SHP77 treated with DMSO at 0.1 percent for 48 hours (cell line): ENCODE measurements at regions not wholly inside any gene's neighbourhood (a gene's known extent, or its start where the extent isn't known, plus 50 kb on each side); places are given as distances from the start of the nearest gene placed in this dataset.
"Not testable (repeated sequence)": the region's sequence is repeated elsewhere in the genome, so short reads cannot be mapped to it uniquely, and the experiment has no call there.

Source experiments
- DNase-seq: peaks from one replicate; lab custom pipeline; 2025; lab: John Stamatoyannopoulos, UW

DNA sequence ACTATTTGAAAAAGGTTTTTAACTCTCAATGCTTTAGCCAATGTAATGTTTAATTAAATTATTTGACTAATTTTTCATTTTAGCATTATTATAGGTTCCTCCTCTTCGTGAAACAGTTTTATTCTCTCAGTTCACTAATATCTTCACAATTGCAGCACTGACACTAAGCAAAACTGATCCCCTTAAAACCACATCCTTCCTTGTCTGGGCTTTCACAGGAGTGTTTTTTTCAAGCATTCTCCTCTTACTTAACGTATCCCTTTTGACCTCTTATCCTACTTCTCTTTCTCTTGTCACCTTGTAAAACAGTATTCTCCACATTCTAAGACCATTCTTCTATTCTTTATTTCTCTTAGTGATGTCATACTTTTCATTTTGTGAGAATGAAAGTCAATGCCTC is 112.8 kb downstream of the DSC3 start:
- no peak for DNase-seq

- no peak for DNase-seq
Measured at GRCh38 chr18:30929065-30929464, 113.5 kb downstream of the DSC3 start.

DNA sequence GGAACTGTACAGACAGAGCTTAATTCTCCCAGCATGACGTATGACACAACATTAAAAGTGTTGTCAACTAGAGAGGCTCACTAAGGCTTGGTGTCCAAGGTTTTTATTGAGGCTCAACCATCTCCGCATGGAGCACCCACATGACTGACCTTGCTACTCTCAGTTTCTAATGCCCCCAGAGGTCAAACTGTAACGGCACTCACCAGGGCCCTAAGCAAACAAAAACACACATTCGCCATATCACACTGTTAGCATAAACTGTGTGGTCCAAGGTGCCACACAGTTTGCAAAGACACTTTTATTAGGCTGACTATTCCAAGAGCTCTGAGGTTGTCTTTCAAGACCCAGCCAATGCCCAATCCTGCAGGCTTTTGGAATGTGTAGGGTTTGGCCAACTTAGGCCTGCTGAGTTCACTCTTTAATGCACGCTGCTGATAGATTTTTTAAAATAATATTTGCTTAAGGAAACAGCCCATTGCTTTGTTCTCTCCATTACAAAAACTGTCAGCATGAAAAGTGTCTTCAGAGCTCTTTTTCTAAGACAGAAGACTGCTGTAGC is 114.9 kb downstream of the DSC3 start:
- DNase-seq, result no peak

DNA sequence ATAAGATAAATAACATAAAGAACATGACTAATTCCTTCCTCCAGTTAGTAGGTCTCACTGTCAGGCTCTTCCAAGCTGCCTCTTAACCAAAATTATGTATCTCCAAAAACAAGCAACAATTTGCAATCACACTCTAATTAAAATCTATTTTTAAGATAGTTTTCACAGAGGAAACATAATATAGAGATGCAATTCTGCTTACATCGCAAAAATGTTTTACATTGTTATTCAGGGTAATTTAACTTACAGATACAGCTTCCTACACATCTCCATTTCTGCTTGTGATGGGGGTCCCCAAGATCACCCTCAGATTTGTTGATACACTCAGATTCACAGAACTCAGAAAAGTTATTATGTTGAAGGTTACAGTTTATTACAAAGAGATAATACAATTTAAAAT is 115.5 kb downstream of the DSC3 start:
- no peak for DNase-seq

GRCh38 chr18:30925795-30926194 is 116.7 kb downstream of the DSC3 start:
- no peak for DNase-seq

- no peak for DNase-seq
Measured at GRCh38 chr18:30920757-30921156, 121.8 kb downstream of the DSC3 start.

- no peak for DNase-seq
Measured at GRCh38 chr18:30920351-30920750, 122.2 kb downstream of the DSC3 start.

DNA sequence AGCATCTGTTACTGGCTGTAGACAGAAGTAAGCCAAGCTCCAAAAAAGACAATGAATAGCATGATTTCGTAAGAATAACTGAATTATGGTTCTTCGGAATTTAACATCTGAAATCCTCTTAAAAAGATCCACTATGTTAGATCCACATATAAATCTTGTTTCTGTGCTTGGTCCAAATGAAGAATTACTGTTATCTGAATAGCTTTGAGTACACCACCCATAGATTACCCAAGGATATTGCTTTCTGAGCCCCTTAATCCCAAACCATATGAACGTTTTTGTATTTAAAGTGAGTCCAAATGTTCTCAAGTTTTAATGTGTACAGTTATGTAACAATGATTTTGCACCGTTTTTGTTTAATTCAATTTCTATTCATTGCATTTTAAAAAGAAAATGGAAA is 124.9 kb downstream of the DSC3 start:
- no peak for DNase-seq

DNA sequence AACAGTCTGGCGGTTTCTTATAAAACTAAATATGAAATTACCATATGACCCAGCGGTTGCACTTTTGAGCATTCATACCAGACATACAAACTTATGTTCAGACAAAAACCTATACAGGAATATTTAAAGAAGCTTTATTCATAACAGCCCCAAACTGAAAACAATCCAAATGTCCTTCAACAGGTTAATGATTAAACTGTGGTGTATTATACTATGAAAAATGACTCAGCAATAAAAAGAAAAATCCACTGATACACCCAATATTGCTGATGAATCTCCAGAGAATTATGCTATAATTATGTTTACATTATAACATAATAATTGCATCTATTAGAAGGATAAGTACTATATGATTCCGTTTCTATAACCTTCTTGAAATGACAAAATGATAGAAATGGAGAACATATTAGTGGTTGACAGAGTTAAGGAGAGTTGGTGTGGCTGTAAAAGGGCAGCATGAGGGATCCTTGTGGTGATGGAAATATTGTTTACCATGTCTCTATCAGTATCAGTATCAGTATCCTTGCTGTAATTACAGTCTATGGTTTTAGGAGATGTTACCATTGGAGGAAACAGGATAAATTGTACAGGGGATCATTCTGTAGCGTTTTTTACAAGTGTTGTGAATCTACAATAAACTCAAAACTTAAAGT is 127.1 kb downstream of the DSC3 start:
- DNase-seq, result no peak

DNA sequence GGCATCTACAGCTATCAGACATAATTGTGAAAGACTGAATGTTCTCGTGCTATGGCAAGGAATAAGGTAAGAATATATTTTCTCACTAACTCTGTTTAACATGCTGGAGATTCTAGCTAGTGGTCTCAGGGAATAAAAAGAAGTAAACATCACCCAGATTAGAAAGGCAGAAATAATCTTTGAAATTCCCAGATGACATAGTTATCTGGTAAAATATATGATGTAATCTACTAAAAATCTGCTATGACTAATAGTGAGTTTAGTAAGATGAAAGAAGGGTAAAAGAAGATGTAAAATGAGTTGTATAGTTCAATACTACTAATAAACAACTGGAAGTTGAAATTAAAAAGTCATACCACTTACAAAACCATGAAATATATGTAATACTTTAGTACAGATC is 134.2 kb downstream of the DSC3 start:
- no peak for DNase-seq

DNA sequence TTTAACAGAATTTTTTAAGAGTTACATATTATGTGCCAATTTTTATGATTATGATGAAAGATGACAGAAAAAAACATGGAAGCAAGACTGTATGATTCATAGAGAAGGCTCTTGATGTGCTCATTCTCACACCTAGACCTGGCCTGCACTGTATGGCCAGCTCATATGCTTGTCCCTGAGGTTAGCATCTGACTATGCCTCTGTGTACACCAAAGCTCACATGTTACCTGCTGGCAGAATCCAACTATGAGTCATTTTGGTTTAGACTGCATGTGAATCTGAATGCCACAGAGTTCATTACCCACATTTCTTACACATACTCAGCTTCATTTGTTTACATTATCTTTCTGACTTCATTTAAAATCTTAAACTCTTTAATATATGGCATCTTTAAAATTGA is 139.0 kb downstream of the DSC3 start:
- DNase-seq, result no peak

DNA sequence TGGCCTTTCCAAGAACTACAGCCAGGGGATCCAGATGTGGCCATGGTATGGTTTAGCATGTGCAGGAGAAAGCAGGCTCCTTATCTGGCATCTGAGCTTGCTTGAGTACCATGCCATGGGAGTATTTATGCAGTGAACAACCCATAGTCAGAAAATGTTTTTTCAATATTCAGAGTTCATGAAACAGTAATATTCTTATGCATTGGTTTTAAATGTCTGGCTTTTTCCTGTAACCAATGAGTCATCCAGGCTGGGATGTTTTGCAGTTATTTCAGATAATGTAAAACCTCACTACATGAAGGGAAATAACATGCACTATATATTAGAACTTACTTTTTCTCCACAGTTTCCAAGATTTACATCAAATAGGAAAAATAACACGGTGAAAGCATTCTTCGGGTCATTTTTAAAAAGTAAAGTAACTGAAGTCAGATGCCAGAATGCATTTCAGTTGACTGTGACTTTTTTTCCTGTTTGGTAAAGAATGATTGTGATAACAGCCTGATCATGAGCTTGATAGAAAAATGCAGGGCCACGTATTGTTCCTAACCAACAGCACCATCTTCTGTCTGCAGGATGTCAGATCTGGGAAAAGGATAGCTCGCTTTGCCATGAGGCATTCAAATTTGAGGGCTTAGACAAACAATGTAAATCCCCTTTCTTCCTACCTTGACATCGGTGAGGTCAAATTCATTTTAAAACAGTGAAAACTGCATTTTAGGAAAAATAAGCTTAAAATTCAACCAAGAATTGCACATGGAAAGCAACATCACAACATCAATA is 152.8 kb downstream of the DSC3 start:
- DNase-seq, result peak; percentile 2

DNA sequence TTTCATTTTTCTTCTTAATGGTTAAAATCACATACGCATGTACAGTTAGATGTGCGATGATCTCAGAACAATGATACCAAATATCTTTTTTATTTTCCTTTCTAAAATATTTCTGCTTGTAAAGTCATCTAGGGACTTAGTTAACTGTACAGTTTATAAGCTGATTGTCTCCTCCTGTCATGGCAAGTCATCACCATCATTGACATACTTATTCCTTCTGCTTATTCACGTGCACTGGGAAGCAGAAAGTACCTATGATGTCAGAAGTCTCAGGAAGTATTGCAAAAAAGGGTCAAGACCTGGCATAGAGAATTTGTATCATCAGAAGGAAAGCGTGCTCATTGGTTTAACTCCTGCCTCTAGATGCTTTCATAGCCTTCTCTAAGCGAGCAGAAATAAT is 154.2 kb downstream of the DSC3 start:
- no peak for DNase-seq

DNA sequence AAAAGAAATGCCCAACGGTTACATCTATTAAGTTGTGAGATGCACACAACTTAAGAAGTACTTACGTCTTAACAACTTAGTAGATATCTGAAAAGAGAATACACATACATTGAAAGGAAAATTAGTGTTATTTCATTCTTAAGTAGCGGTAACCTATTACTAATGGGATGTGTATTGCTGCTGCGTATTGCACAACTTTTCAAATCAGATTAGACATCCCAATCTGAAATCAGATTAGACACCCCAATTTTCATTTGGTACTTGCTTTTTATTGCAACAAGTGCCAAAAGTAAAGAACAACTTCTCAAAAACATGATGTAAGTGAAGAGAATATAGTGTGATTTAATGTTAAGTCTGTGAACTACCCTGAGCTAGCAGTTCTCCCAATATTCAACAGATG is 155.5 kb downstream of the DSC3 start:
- no peak for DNase-seq

- DNase-seq, result no peak
Measured at GRCh38 chr18:30870466-30870865, 172.1 kb downstream of the DSC3 start.

DNA sequence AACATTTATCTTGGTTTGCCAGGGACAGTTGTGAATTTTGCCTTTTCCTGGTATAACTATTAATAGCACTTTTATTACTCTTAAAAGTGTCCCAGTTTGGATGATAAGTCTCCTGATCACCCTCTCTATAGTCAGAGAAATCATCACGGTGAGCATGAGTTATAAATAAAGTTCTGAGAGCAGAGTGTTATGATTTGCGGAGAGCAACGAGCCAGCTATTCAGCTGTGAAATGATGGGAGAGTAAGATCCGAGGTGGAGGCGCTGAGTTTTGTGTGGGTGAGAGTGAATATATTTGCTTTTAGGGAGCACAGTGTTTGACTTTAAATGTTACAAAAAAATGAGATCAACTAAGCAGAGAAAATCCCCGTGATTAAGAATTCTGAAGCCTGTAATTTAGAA is 179.6 kb downstream of the DSC3 start:
- DNase-seq, result no peak

DNA sequence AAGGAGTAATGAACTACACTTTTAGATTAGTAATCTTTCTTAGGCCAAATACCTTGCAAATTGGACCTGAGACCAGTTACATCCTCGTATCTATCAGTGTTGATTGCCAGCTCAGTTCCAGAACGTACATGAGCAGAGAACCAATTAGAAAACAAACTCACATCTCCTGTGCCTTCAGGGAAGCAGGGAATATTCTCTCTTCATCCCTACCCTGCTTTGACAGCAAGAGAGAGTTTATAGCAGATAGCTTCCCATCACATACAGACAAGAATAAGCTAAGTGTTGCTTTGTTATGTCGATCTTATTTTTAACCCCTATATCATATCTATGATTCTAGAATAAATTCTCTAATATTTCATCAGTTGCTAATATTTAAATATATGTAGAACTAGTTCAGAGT is 181.8 kb downstream of the DSC3 start:
- DNase-seq, result no peak

- no peak for DNase-seq
Measured at GRCh38 chr18:30859036-30859435, 183.5 kb downstream of the DSC3 start.

GRCh38 chr18:30858560-30858959 is 184.0 kb downstream of the DSC3 start:
- DNase-seq, result no peak

- DNase-seq, result no peak
Measured at GRCh38 chr18:30855762-30856161, 186.8 kb downstream of the DSC3 start.

DNA sequence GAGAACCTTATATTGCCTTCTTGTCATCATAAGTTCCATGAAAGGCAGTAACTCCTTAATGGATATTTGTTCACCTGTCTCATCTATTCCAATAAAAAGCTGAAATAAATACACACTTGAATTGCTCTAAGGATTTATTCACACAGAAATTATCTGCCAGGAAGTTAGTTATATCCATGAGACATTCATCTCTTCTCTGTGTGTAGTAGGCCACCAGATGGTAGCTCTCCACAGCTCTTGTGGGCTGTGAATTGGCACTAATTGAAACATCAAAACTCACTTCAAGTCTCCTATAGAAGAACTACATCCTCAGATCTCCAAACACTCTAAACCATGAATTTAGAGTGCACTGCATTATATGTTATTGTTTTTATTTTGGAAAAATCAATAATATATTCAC is 189.6 kb downstream of the DSC3 start:
- DNase-seq, result peak; percentile 27

DNA sequence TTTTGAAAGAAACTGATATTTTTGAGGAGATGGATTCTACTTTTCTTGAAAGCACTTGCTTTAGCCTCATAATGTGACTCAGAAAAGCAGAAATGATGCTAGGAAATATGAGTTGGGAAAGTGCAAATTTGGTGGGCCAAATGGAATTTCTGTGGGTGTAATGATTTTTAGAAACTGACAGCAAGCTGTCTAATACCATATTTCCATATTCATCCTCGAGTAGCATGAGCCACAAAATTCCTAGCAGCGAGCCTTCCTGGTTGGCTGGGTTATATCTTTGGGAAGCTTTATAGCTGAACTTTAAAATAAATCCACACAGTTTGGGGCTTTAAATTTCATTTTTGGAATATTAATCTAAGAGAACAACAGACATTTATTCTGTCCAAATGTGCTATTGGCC is 190.0 kb downstream of the DSC3 start:
- no peak for DNase-seq

DNA sequence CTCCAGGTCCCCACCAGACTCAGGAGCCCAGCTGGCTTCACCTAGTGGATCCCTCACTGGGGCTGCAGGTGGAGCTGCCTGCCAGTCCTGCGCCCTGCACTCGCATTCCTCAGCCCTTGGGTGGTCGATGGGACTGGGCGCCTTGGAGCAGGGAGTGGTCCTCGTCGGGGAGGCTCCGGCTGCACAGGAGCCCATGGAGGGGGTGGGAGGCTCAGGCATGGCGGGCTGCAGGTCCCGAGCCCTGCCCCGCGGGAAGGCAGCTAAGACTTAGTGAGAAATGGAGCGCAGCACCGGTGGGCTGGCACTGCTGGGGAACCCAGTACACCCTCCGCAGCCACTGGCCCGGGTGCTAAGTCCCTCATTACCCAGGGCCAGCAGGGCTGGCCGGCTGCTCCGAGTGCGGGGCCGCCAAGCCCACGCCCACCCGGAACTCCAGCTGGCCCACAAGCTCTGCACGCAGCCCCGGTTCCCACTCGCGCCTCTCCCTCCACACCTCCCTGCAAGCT is 203.4 kb downstream of the DSC3 start:
- DNase-seq, result not testable (repeated sequence)
